Karpas-422 (cell line): ENCODE measurements at regions not wholly inside any gene's neighbourhood (a gene's known extent, or its start where the extent isn't known, plus 50 kb on each side); places are given as distances from the start of the nearest gene placed in this dataset.

Source experiments
- DNase-seq: peaks from one replicate; pipeline ENCODE4 v3.0.0-alpha.2; 2015
- H2AFZ ChIP-seq: fragments of 200-600 bp; sonication (generic); 2 replicates; pipeline ENCODE4 v1.6.1; 2014; ENCODE audit warnings: antibody characterized with exemption, low read length, mixed read lengths
- H3K27ac ChIP-seq: fragments of 200-600 bp; sonication (generic); 2 replicates; pipeline ENCODE4 v1.5.1; 2014; ENCODE audit warnings: mild to moderate bottlenecking, low read length, moderate library complexity
- H3K27me3 ChIP-seq: fragments of 200-600 bp; sonication (generic); 2 replicates; pipeline ENCODE4 v1.6.1; 2014; ENCODE audit warnings: low read length, mixed read lengths
- H3K36me3 ChIP-seq: fragments of 200-600 bp; sonication (generic); 2 replicates; pipeline ENCODE4 v1.6.1; 2014; ENCODE audit warnings: low read length, mixed read lengths; ENCODE audit not compliant: insufficient read depth
- H3K4me1 ChIP-seq: fragments of 200-600 bp; sonication (generic); 2 replicates; pipeline ENCODE4 v1.6.1; 2014; ENCODE audit warnings: mild to moderate bottlenecking, low read length, mixed read lengths
- H3K4me2 ChIP-seq: fragments of 200-600 bp; sonication (generic); 2 replicates; pipeline ENCODE4 v1.6.1; 2014; ENCODE audit warnings: low read length, low read depth, mild to moderate bottlenecking; ENCODE audit not compliant: poor library complexity, severe bottlenecking
- H3K4me3 ChIP-seq: fragments of 200-600 bp; sonication (generic); 2 replicates; pipeline ENCODE4 v1.5.1; 2014; ENCODE audit warnings: mild to moderate bottlenecking, antibody characterized with exemption, low read length, mixed read lengths
- H3K79me2 ChIP-seq: fragments of 200-600 bp; sonication (generic); 2 replicates; pipeline ENCODE4 v1.6.1; 2014; ENCODE audit warnings: mild to moderate bottlenecking, low read length, mixed read lengths
- H3K9ac ChIP-seq: fragments of 200-600 bp; sonication (generic); 2 replicates; pipeline ENCODE4 v1.6.0; 2014; ENCODE audit warnings: low read length
- H3K9me2 ChIP-seq: fragments of 200-600 bp; sonication (generic), shearing (Covaris generic); replicated peaks from 2 replicates; pipeline ENCODE4 v1.6.0; 2014; ENCODE audit warnings: mild to moderate bottlenecking, low read length, moderate library complexity; ENCODE audit not compliant: insufficient read depth
- H3K9me3 ChIP-seq: fragments of 300-700, 200-600 bp; sonication (generic); 2 replicates; pipeline ENCODE4 v1.6.1; 2014; ENCODE audit warnings: low read length, mixed read lengths
- H4K20me1 ChIP-seq: fragments of 200-600 bp; sonication (generic); 2 replicates; pipeline ENCODE4 v1.6.1; 2014; ENCODE audit warnings: mild to moderate bottlenecking, antibody characterized with exemption, low read length, low read depth; ENCODE audit not compliant: insufficient read depth

GRCh38 chr1:115412733-115413132 is 74.7 kb upstream of the NGF start:
- Histone ChIP-seq H3K4me3 (no peak overlapping the region), H3K9me2 (no peaks in the 10 kb centered on the region), H3K27me3 (no peaks in the 10 kb centered on the region), H3K79me2 (no peaks in the 10 kb centered on the region), H3K4me1 (no peaks in the 10 kb centered on the region), H3K4me2 (no peak overlapping the region), H3K9ac (no peak overlapping the region), H2AFZ (no peak overlapping the region), H3K27ac (no peak overlapping the region), H3K9me3 (no peaks in the 10 kb centered on the region), H4K20me1 (no peaks in the 10 kb centered on the region), H3K36me3 (no peaks in the 10 kb centered on the region)
- no peak for DNase-seq

- no peak overlapping the region for H3K9ac ChIP-seq
- no peaks in the 10 kb centered on the region for H3K4me1 ChIP-seq
- no peak overlapping the region for H3K4me2 ChIP-seq
- H3K79me2 ChIP-seq = no peaks in the 10 kb centered on the region
- no peaks in the 10 kb centered on the region for H3K36me3 ChIP-seq
- no peak overlapping the region for H3K27ac ChIP-seq
- no peaks in the 10 kb centered on the region for H3K27me3 ChIP-seq
- H2AFZ ChIP-seq = no peak overlapping the region
- H3K4me3 ChIP-seq = no peak overlapping the region
- DNase-seq = no peak
- H4K20me1 ChIP-seq = no peaks in the 10 kb centered on the region
- no peaks in the 10 kb centered on the region for H3K9me2 ChIP-seq
- no peaks in the 10 kb centered on the region for H3K9me3 ChIP-seq
Observed at GRCh38 chr1:115412286-115412685, 74.2 kb upstream of the NGF start.

- Histone ChIP-seq H3K4me2 (no peak overlapping the region), H3K4me3 (no peak overlapping the region), H4K20me1 (no peaks in the 10 kb centered on the region)
Observed at GRCh38 chr1:115411371-115412063, 73.5 kb upstream of the NGF start.

GRCh38 chr1:115409094-115410015 is 71.3 kb upstream of the NGF start:
- Histone ChIP-seq H4K20me1 (no peaks in the 10 kb centered on the region), H3K79me2 (no peaks in the 10 kb centered on the region), H3K27me3 (no peaks in the 10 kb centered on the region), H3K4me1 (no peaks in the 10 kb centered on the region), H3K9me2 (no peaks in the 10 kb centered on the region), H3K4me2 (no peak overlapping the region), H3K9ac (no peak overlapping the region), H3K36me3 (no peaks in the 10 kb centered on the region), H3K27ac (no peak overlapping the region), H3K9me3 (no peaks in the 10 kb centered on the region), H3K4me3 (no peak overlapping the region), H2AFZ (no peak overlapping the region)
- DNase-seq = no peak

More at GRCh38 chr1:115411371-115412063, 73.5 kb upstream of the NGF start:
- Histone ChIP-seq H2AFZ (no peak overlapping the region), H3K79me2 (no peaks in the 10 kb centered on the region), H3K27me3 (no peaks in the 10 kb centered on the region), H3K27ac (no peak overlapping the region), H3K4me1 (no peaks in the 10 kb centered on the region), H3K9me2 (no peaks in the 10 kb centered on the region), H3K36me3 (no peaks in the 10 kb centered on the region), H3K9ac (no peak overlapping the region), H3K9me3 (no peaks in the 10 kb centered on the region)
- DNase-seq = no peak

GRCh38 chr1:115408533-115408932 is 70.5 kb upstream of the NGF start:
- Histone ChIP-seq H3K9ac (no peak overlapping the region), H3K27me3 (no peaks in the 10 kb centered on the region), H3K4me3 (no peak overlapping the region), H3K27ac (no peak overlapping the region), H3K4me2 (no peak overlapping the region), H4K20me1 (no peaks in the 10 kb centered on the region), H3K9me3 (no peaks in the 10 kb centered on the region), H3K9me2 (no peaks in the 10 kb centered on the region), H3K36me3 (no peaks in the 10 kb centered on the region), H3K79me2 (no peaks in the 10 kb centered on the region), H3K4me1 (no peaks in the 10 kb centered on the region), H2AFZ (no peak overlapping the region)
- DNase-seq = no peak

- H3K36me3 ChIP-seq = no peaks in the 10 kb centered on the region
- no peak overlapping the region for H3K9ac ChIP-seq
- no peak for DNase-seq
- H3K27ac ChIP-seq = no peak overlapping the region
- H3K4me1 ChIP-seq = no peaks in the 10 kb centered on the region
- H3K9me2 ChIP-seq = no peaks in the 10 kb centered on the region
- H3K9me3 ChIP-seq = no peaks in the 10 kb centered on the region
- H3K79me2 ChIP-seq = no peaks in the 10 kb centered on the region
- H4K20me1 ChIP-seq = no peaks in the 10 kb centered on the region
- no peak overlapping the region for H3K4me2 ChIP-seq
- no peak overlapping the region for H2AFZ ChIP-seq
- H3K27me3 ChIP-seq = no peaks in the 10 kb centered on the region
- no peak overlapping the region for H3K4me3 ChIP-seq
Observed at GRCh38 chr1:115404911-115405310, 66.9 kb upstream of the NGF start.

DNA sequence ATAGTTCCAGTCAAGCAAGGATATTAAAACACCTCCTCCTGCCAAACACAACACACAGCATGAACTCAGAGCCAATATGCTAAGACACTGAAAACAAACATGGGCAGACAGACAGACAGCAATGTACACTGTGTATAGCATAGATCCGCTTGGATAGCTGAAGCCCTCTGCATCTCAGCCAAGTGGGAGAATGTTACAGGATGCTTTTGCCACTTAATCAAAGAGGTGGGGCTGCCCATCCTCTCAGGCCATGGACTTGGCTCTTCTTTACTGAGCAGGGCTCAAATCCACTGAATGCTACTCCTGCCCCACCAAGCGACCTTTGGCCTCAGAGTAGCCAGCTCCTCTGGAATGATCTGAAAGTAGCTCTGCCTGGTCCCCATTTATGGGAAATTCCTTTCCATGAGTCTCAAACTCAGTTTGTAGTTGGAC is 64.7 kb upstream of the NGF start:
- no peaks in the 10 kb centered on the region for H3K4me1 ChIP-seq

DNA sequence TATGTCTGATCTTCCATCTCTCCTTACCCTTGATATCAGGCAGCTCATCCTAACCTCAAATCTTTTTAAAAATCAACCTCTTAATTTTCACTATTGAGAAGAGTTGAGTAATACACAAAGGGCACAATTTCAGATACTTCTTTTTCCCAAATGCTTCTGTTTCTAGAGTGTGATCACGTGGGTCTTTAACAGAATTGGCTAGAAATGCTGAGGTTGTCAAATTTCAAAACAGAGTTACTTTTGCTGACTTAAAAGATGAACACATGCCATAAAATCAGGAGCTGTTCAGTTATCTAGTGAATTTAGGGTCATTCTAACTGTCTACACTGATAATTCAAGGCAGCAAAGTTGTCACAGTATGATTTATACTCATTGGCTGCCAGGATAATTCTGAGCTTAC is 63.6 kb upstream of the NGF start:
- Histone ChIP-seq H3K27ac (no peak overlapping the region), H2AFZ (no peak overlapping the region), H3K4me1 (no peaks in the 10 kb centered on the region), H3K27me3 (no peaks in the 10 kb centered on the region), H3K9me2 (no peaks in the 10 kb centered on the region), H3K4me3 (no peak overlapping the region), H3K9me3 (no peaks in the 10 kb centered on the region), H3K4me2 (no peak overlapping the region), H3K36me3 (no peaks in the 10 kb centered on the region), H3K9ac (no peak overlapping the region), H3K79me2 (no peaks in the 10 kb centered on the region), H4K20me1 (no peaks in the 10 kb centered on the region)
- DNase-seq = no peak

More for the DNA sequence above, 64.7 kb upstream of the NGF start:
- H3K36me3 ChIP-seq = no peaks in the 10 kb centered on the region
- H3K27ac ChIP-seq = no peak overlapping the region
- H3K27me3 ChIP-seq = no peaks in the 10 kb centered on the region
- no peaks in the 10 kb centered on the region for H3K79me2 ChIP-seq
- H3K9ac ChIP-seq = no peak overlapping the region
- no peak overlapping the region for H3K4me2 ChIP-seq
- no peak overlapping the region for H3K4me3 ChIP-seq
- H4K20me1 ChIP-seq = no peaks in the 10 kb centered on the region
- H3K9me2 ChIP-seq = no peaks in the 10 kb centered on the region
- no peaks in the 10 kb centered on the region for H3K9me3 ChIP-seq
- no peak for DNase-seq
- no peak overlapping the region for H2AFZ ChIP-seq
